Ishikawa (cell line): ENCODE measurements at regions not wholly inside any gene's neighbourhood (a gene's known extent, or its start where the extent isn't known, plus 50 kb on each side); places are given as distances from the start of the nearest gene placed in this dataset.

ENCODE experiments used
- CEBPB ChIP-seq: IDR thresholded peaks from 2 replicates; pipeline ENCODE4 v1.6.1; 2012
- CREB1 ChIP-seq: IDR thresholded peaks from 2 replicates; pipeline ENCODE4 v1.6.1; 2012; ENCODE audit warnings: low read depth
- EGR1 ChIP-seq: IDR thresholded peaks from 2 replicates; pipeline ENCODE4 v1.6.1; 2012
- RAD21 ChIP-seq: IDR thresholded peaks from 2 replicates; pipeline ENCODE4 v1.6.1; 2012; ENCODE audit warnings: low read depth
- REST ChIP-seq: IDR thresholded peaks from 2 replicates; pipeline ENCODE4 v1.6.1; 2012; ENCODE audit warnings: low read depth, mild to moderate bottlenecking
- TAF1 ChIP-seq: IDR thresholded peaks from 2 replicates; pipeline ENCODE4 v1.6.1; 2012; ENCODE audit warnings: low read depth, mild to moderate bottlenecking
- TEAD4 ChIP-seq: IDR thresholded peaks from 2 replicates; pipeline ENCODE4 v1.6.1; 2012
- ZBTB7A ChIP-seq: IDR thresholded peaks from 2 replicates; pipeline ENCODE4 v1.6.1; 2012; ENCODE audit warnings: low read depth

GRCh38 chr9:79026316-79026715 is 545.4 kb upstream of the TLE4 start:
- TF ChIP-seq ZBTB7A, result no peak
- no peak for TF ChIP-seq TAF1
- no peak for TF ChIP-seq EGR1
- TF ChIP-seq TEAD4, result no peak
- TF ChIP-seq RAD21, result no peak
- no peak for TF ChIP-seq CEBPB
- TF ChIP-seq REST, result no peak
- TF ChIP-seq CREB1, result no peak
